GM18858 (cell line): ENCODE measurements at regions not wholly inside any gene's neighbourhood (a gene's known extent, or its start where the extent isn't known, plus 50 kb on each side); places are given as distances from the start of the nearest gene placed in this dataset.
A peak's percentile ranks its signal among the peaks of the same experiment; 100 is the strongest.

Experiments
- ATAC-seq: cut with Tn5 transposase; IDR thresholded peaks from one replicate; pipeline ENCODE4 v1.9.1; 2021; ENCODE audit not compliant: unreplicated experiment

DNA sequence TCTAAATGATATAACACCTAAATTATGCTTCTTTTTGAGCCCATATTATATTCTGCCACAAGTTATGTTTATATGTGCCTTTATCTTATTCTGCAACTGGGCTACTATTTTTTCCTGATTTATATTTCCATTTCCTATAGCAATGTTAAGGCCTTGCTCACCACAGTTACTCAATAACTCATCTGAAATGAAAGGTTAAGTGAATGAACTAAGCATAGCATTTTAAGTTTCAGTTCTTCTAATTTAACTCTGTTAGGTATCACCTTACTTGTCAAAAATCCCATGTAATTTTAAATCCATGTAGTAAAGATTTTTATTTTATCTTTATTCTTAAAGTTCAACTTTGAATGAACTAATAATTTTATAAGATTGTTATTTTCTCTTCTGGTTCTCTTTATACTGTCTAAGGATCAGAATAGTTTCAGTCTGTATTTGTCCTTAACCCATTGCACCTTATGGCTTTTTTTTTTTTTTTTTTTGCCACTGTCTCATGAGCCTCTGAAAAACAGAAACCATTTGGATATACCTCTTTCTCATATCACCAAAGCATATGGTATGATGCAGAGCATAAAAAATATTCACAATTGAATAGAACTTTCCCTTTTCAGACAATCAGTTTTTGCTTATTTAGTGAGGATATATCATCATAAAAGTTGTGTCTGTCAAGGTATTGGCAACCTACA is 301.8 kb upstream of the ZWINT start:
- peak; percentile 93 for ATAC-seq

DNA sequence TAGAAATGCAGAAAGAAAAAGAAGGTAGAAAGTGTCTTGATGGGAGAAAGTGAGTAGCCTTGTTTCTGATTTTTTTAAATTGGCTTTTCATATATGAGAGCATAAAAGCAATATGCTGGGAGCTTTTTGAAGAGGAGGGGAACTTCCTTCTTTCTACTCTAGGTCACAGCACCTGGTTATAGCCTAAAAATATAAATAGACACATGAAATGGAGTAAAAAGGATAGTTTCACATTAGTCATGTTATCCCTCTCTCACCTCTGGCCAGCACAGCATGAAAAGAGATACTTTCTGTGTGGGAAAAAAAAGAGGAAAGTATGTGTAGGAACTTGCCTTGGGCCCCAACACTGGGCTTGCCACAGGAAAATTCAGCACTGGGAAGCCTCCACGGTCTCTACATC is 292.2 kb upstream of the ZWINT start:
- ATAC-seq, result no peak

DNA sequence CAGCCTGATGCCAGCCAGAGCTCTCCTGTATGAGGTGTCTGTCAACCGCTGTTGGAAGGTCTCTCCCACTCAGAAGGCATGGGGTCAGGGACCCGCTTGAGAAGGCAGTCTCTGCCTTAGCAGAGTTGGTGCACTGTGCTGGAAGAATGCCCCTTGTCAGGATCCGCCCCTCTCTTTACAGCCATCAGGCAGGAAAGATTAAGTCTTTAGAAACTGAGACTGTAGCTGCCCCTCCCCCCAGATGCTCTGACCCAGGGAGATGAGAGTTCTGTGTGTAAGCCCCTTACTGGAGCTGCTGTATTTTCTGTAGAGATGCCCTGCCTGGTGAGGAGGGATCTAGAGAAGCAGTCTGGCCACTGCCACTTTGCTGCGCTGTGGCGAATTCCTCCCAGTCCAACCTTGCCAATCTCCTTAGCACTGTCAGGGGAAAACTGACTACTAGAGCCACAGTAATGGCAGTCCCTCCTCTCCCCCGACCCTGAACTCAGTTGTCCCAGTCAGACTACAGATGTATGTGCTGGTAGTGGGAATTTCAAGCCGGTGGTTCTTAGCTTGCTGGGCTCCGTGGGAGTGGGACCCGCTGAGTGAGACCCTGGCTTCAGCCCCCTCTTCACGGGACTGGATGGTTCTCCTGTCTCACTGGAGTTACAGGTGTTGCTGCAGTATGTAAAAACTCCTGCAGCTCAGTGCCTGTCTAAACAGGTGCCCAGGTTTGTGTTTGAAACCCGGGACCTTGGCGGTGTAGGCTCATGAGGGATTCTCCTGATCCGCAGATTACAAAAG is 285.5 kb upstream of the ZWINT start:
- no peak for ATAC-seq

DNA sequence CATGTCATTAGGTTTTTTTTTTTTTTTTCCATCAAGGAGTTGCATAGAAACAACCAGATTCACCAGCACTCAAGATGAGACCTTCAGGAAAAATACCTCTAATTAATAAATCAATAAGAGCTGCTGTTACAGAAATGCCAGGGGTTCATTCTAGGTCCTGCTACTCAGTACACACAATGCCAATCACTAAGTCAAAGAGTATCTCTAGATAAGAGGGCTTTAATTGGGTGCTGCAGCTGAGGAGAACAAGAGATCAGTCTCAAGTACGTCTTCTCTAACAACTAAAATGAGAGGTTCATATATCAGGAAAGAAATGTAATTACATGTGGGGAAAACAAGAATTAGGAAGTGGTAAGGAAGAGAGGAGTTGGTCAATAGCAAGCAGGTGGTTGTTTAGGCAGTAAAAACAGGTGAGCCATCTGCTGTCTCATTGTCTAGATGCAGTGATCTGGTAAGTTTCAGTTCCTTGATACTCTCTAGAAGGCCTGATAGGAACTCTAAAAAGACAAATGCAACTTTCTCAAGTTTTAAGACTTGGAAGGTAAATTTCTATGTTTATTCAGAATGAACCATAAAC is 272.9 kb upstream of the ZWINT start:
- peak; percentile 99 for ATAC-seq

DNA sequence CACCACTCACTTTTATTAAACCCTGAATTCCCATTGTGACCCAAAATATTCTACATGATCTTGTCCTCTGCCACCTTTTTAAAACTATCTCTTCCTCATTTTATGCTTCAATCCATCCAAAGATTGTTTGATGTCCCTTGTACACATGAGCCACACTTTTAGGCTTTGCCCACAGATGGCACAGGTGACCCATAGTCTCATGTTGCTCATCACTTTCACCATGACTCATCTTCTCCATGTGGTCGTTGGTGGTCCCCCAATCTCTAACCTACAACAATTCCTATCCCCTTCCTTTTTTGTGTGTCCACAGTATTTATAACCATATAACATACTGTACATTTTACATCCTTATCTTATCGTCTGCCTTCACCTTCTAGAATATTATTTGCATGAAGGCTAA is 271.5 kb upstream of the ZWINT start:
- ATAC-seq, result no peak

DNA sequence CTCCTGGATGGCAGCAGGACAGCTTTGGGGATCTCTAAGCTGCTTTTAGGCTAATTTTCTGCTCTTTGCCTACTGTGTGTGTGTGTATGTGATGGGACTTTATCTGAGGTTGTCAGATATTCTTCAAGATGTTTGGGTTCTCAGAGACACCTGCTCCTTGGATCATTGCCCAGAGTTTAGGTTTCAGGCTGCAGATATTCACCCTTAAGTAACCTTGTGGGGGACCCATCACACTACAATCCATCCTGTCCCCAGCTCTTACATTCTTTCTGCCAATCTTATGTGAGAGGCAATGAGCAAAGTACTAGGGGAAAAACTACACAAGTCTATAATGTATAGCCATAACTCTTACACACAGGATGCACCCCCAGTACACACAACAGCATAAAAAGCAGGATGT is 263.0 kb upstream of the ZWINT start:
- peak; percentile 47 for ATAC-seq

DNA sequence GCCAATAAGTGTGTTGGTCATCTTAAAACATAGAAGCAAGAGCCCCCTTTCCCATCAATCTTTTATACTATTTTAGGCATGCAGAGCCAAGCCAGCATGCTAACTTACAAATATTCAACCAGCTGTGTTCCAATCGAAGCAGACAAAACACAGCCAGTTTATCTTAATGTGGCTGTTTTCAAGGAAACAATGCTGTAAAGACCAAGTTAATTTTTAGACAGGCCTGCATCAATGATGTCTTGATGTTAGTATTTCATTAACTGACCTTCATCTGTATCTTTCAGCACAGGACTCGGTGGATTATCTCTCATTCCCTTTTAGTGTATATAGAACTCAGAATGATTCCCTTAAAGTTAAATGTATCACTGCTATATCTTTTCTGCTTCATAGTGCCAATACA is 262.0 kb upstream of the ZWINT start:
- no peak for ATAC-seq

DNA sequence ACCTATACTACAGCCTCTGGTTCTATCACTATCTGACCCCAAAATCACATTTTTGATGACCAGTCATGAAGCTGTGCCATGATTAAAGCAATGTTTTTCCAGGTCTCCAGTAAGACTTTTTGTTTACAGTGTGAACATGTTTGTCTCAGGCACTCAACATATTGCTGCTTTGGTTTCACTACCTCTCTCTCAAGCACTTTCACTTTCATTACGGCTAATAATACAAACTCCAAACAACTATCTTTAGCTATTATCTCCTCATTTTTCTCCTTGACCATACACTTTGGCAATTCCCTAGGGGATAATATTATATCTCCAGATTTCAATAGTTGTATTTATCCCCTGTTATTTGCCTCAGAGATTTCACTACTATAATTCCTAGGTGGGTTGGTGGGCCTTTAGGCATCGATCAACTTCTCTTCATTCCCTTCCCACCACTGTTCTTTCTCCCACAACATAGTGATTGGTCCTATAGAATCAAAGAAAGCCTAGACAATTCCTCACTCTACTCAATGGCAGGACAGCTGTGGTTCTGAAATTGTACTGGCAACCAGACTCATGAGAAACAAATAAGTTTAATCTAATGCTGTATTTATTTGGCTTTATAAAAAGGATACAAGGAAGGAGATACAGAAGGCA is 261.4 kb upstream of the ZWINT start:
- ATAC-seq, result peak; percentile 88

DNA sequence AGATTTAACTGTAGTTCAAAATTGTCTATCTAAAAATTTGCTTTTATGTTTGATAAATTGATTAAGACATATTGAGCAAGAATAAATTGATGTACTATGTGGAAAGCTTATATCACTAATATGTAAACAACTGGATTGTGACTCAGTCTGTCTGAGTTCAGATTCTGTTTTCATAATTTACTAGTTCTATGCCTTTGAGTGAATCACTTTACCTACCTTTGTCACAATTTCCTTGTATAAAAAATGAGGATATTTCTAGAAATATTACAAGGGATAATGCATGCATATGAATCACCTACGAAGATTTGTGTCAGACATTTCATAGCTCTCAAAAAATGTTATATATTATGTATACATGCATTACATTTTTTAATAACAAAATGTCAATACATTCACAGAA is 245.1 kb upstream of the ZWINT start:
- ATAC-seq, result no peak

DNA sequence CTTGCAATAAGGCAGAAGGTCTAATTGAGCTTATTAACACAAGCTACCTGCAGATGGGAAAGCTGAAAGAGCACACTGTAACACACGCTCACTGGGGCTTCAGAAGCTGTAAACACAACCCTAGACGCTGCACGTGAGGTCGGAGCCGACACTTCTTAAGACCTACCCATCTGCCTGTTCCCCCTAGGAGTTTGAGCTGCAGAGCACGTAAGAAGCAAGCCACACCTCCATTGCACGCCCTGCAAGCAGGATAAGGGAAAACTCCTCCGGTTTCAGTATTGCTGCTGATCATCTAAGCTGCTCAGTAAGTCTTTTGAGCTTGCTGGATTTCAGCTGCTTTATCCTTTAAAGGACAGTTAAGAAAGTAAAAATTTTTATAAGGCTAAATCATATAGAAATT is 244.0 kb upstream of the ZWINT start:
- no peak for ATAC-seq

DNA sequence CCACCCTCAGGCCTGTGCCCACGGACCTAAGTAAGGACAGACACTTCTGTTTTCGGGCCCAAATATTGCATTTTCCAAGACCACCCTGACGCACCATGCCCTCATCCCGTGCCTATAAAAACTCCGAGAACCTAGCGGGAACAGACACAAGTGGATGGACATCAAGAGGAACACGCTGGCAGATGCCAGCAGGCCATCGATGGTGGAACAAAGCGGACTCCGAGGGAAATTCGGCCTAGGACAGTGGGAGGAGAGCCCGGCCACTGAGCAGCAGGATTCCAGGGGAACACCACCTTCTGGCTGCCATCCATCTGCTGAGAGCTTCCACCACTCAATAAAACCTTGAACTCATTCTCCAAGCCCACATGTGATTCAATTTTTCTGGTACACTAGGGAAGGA is 243.6 kb upstream of the ZWINT start:
- no peak for ATAC-seq

DNA sequence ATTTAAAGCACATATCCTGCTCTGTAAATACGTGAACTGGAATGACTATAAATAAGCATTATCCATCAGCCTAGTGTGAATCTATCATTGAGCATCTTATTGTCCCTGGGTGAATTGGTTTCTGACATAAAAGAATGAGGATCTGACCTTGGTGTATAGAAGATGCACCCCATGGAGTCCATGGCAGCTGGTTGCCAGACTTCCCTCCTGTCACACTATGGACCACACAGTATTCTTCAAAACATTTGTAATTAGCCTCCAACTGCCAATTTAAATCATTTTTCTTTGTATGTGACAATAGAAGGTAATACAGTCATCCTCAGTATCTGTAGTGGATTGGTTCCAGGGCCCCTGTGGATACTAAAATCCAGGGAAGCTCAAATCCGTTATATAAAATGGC is 238.1 kb upstream of the ZWINT start:
- no peak for ATAC-seq

DNA sequence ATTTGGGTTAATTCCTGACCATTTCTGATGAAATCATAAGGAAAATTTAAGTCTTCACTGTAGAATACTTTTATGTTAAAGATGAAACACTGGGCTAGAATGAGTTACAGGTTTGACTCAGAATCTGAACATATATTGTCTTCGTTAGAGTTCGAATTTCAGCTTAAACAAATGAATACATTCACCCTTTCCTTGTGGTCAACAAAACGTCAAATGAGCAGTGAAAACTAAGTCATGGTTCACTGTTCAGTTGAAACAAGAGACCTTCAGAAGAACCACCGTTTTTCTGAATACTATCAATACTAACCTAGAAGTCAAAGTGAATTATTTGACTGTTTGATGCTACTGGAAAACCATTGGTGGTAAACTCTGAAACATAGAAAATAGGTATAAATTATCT is 235.2 kb upstream of the ZWINT start:
- peak; percentile 50 for ATAC-seq

DNA sequence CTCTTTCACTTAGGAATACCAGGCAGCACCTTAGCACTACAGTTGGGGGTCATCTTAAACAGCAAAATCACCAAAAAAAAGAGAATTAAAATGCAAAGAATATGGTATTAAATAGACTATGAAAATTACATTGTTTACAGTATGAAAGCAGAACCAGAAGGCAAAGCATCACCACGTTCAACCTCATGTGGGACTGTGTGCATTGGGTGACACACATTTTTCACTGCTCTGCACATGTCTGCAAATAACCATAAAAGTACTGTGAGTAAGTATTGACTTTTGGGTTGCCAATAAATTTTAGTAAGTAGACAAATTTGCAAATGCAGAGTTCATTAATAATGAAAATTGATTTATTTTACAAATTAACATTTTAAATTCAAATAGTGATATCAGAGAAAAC is 232.1 kb upstream of the ZWINT start:
- no peak for ATAC-seq

DNA sequence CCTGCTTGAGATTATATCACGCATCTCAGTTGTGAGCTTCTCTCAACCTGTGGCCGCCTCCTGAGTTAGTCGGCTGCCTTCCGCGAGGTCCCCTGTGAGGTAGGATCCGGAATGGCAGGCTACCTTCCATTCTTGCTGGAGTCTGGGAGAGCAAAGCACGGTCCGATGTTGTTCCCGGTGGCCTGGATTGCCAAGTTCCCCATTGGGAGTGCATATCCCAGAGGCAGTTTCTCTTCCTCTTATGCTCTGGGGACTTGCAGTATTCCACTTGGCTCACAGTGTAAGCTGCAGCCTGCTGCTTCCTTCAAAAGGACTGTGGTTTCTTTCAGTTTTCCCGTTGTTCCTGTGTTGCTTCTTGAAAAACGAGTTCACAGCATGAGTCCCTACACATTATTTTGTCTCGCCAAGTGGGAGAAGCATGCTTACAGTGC is 225.4 kb upstream of the ZWINT start:
- ATAC-seq, result no peak

DNA sequence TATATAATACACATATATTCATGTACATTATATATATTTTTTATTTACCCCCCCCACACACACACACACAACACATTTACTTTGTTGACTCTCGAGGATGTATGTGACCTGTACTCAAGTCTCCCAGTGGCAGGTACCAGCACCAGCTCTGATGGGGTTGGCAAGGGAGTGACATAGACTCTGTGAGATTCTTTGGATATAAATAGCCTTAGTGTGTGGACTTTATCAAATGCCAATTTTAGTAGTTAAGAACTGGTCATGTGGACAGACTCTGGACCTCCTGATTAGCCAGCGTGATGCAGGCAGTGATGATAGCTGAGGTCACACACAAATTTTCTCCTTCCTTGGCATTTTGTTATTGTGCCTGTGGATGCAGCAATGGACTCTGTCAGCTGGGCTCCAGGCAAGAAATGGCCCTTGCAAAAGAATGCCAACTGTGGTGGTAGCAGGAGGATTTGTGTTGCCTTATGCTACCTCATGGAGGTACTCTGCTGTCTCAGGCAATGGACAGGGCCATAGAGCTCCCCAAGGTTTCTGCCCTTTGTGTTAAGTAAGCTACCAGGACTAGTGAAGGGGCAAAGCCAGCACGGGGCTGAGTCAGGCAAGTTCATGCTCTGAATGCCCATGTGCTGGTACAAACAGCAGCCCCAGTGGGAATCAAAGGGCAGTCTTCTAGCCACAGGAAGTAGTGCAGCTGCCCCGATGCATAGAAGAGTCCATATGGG is 224.6 kb upstream of the ZWINT start:
- no peak for ATAC-seq

DNA sequence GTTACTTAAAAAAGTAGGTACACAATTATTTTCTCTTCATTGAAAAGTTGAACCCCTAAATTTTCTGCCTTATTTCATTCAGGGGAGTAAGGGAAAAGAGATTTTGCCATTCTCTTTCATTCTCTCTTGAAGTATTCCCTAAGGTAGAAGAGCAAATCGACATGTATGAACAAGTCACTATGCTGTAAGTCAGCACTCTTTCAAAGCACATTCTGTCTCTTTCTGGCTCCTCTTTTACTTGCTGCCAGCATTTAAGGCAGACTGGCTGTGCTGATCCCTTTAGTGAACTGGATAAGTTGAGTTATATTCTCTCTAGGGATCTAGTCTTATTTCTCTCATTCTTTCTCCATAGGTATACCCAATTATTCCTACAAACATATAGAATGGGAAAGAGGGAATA is 222.3 kb upstream of the ZWINT start:
- ATAC-seq, result no peak

DNA sequence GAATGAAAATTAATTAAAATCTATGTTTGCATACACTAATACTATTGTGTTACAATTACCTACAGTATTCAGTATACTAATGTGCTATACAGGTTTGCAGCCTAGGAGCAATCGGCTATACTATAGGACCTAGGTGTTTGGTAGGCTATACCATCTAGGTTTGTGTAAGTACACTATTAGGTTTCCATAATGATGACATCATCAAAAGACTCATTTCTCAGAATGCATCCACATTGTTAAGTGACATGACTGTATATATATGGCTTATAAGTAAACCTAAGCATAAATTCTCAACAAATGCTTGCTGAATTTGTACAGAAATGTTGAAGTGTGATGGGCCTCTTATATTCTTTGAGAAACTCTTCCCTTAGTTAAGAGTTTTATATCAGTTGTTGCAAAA is 206.5 kb upstream of the ZWINT start:
- no peak for ATAC-seq

DNA sequence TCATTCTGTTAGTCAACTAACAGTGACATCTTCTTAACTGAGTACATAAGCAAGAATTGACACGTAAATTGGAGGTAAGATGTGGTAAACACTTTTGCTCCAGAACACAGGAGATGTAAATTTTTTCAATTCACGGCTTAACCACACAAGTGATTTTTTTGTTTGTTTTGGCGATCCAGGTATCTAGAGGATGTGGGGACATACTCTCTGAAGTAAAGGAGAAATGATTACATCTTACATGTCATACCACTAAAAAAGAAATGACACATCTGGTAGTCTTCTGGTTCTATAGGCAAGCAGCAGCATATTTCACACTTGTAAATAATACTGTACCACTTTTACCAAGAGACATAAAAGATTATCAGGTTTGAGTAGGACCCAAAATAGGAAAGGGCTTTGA is 200.3 kb upstream of the ZWINT start:
- ATAC-seq, result no peak

DNA sequence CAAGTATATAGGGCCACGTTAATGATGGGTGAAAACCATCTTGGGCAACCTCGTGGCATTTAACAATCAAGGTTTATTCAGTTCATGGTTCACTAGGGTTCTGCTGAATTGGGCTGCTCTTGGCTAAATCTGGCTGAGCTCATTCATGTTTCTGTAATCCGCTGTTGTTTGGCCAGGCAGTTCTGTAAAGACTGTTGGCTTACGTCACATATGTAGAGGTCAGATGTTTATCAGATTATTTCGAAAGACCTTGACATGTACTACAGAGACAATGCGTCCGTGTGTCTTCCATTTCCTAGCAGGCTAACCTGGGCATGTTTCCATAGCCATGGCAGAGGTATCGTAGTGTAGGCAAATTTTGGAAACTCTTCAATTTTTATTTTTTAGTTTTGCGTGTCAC is 190.0 kb upstream of the ZWINT start:
- no peak for ATAC-seq

DNA sequence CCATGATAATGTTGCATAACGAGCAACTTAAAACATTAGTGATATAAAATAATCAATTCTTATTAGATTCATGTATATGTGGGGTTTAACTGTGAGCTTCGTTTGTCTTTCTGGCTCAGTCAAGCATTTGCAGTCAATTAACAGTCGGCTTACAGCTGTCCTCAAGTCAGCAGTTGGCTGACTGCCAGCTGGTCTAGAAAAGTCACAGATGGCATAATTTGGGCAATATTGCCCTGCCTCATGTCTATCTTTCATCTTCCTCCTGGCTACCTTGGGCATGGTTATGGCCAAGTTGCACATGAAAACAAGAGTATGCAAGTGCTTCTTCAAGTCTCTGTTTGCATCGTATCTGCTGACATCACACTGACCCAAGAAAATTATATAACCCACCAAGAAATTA is 186.1 kb upstream of the ZWINT start:
- no peak for ATAC-seq
